ENCODE measurements at regions not wholly inside any gene's neighbourhood (a gene's known extent, or its start where the extent isn't known, plus 50 kb on each side); places are given as distances from the start of the nearest gene placed in this dataset.

- no peak for TF ChIP-seq EZH2 (IDR thresholded peaks at IDR 0.05; ENCODE audit: borderline replicate concordance, low read depth, low read length, poor library complexity, severe bottlenecking)
- TF ChIP-seq CTCF (conservative IDR thresholded peaks at IDR 0.05; ENCODE audit: low read depth, low read length) = no peak
These were observed 261.3 kb upstream of the MEOX2 start for GRCh38 chr7:15947754-15948153.

Measured in A673 (cell line).